Upper lobe of right lung (tissue), 1 donor: ENCODE measurements at regions not wholly inside any gene's neighbourhood (a gene's known extent, or its start where the extent isn't known, plus 50 kb on each side); places are given as distances from the start of the nearest gene placed in this dataset.

Source experiments
- ATAC-seq: fragments of 200-7000 bp; cut with Tn5 transposase; one replicate; pipeline ENCODE4 v1.9.1; 2020; ENCODE audit warnings: mild to moderate bottlenecking, moderate library complexity
- DNase-seq: peaks from one replicate; pipeline ENCODE4 v3.0.0-alpha.2; 2020
- H3K27ac ChIP-seq: fragments of 200-600 bp; one replicate; pipeline ENCODE4 v1.8.0; 2022
- H3K27me3 ChIP-seq: fragments of 200-600 bp; one replicate; pipeline ENCODE4 v1.8.0; 2022; ENCODE audit warnings: mild to moderate bottlenecking
- H3K36me3 ChIP-seq: fragments of 200-600 bp; one replicate; pipeline ENCODE4 v1.8.0; 2022
- H3K4me1 ChIP-seq: fragments of 200-600 bp; one replicate; pipeline ENCODE4 v1.8.0; 2022
- H3K4me3 ChIP-seq: fragments of 200-600 bp; one replicate; pipeline ENCODE4 v1.8.0; 2022; ENCODE audit warnings: mild to moderate bottlenecking
- H3K9me3 ChIP-seq: fragments of 200-600 bp; one replicate; pipeline ENCODE4 v1.8.0; 2022
- intact Hi-C: fragments of 100-400 bp; cut with DNase I; formaldehyde crosslinking; loops from one replicate; pipeline ENCODE4 v1.11.0; 2022
- TF ChIP-seq, protein P1 (sequence below): fragments of 200-600 bp; IDR thresholded peaks from one replicate; pipeline ENCODE4 v1.8.0; 2022; ENCODE audit warnings: antibody characterized with exemption
- donor health status: DM: no; HTN: yes; CAD: no; lungs with severe emphysema.

DNA sequence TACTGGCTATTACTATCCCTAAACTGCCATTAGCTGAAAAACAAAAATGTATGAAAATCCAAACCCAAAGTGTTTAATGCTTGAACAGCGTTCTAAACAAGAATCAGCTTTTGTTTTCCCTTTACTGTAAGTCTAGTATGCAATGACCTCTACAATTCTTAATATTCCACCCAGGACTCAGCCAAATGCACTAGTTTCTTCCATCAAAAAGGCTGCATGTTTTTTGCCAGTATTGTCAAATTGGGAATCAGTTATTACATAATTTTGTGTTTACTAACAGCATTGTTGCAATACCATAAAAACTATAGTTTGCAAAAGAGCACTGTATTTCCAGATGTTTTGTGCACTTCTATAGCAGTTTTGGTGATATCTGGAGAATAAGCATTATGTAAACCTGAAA lies 634.5 kb downstream of the LTN1 start:
- no peak for DNase-seq
- H3K36me3 ChIP-seq, result no peaks in the 10 kb centered on the region
- H3K9me3 ChIP-seq, result no peaks in the 10 kb centered on the region
- H3K4me3 ChIP-seq, result no peak overlapping the region
- intact Hi-C loops, result no loop called here
- TF ChIP-seq, protein P1, sequence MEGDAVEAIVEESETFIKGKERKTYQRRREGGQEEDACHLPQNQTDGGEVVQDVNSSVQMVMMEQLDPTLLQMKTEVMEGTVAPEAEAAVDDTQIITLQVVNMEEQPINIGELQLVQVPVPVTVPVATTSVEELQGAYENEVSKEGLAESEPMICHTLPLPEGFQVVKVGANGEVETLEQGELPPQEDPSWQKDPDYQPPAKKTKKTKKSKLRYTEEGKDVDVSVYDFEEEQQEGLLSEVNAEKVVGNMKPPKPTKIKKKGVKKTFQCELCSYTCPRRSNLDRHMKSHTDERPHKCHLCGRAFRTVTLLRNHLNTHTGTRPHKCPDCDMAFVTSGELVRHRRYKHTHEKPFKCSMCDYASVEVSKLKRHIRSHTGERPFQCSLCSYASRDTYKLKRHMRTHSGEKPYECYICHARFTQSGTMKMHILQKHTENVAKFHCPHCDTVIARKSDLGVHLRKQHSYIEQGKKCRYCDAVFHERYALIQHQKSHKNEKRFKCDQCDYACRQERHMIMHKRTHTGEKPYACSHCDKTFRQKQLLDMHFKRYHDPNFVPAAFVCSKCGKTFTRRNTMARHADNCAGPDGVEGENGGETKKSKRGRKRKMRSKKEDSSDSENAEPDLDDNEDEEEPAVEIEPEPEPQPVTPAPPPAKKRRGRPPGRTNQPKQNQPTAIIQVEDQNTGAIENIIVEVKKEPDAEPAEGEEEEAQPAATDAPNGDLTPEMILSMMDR, result no peak
- H3K4me1 ChIP-seq, result no peaks in the 10 kb centered on the region
- no peak for ATAC-seq
- H3K27me3 ChIP-seq, result no peaks in the 10 kb centered on the region
- no peak overlapping the region for H3K27ac ChIP-seq

DNA sequence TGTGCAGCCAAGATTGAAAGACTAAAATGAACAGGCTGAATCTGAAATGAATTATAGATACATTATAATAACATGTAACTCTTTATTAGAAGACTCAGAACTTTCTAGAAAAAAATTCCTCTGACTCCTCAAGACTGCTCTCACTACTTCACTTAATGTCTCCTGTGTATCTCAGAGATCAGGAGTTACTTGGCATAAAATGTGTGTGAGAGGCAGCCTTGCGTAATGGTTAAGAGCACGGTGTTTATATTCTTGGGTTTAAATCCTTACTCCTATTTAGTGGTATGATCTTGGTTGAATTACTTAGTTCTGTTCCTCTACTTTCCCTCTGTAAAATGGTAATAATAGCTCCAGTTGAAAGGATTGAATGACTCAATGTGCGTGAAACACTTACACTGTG lies 634.9 kb downstream of the LTN1 start:
- Histone ChIP-seq H3K27ac (no peak overlapping the region), H3K4me1 (no peaks in the 10 kb centered on the region), H3K27me3 (no peaks in the 10 kb centered on the region), H3K36me3 (no peaks in the 10 kb centered on the region), H3K9me3 (no peaks in the 10 kb centered on the region), H3K4me3 (no peak overlapping the region)
- DNase-seq, result no peak
- TF ChIP-seq, protein P1, result no peak
- ATAC-seq, result no peak
- intact Hi-C loops, result no loop called here

DNA sequence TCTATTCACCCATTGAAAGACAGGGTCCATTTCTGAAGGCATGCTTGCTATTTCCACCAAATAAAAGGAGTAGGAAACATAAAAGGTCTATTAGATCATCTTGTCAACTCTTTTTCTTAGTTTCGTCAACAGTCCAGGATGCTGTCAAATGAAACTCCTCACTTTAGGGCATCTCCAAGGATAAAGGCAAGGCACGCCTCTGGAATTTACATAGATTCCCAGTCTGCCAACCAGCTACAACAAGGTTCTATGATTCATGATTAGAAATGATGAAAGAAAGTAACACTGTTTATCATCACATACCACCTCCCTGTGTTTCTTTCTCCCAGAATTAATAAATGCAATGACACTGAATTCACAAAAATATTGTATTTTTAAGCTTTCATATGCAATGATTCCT lies 636.3 kb downstream of the LTN1 start:
- no peaks in the 10 kb centered on the region for H3K9me3 ChIP-seq
- intact Hi-C loops, result no loop called here
- ATAC-seq (no peak), DNase-seq (no peak)
- TF ChIP-seq, protein P1, result no peak
- H3K4me1 ChIP-seq, result no peaks in the 10 kb centered on the region
- no peak overlapping the region for H3K27ac ChIP-seq
- no peaks in the 10 kb centered on the region for H3K27me3 ChIP-seq
- H3K36me3 ChIP-seq, result no peaks in the 10 kb centered on the region
- H3K4me3 ChIP-seq, result no peak overlapping the region

DNA sequence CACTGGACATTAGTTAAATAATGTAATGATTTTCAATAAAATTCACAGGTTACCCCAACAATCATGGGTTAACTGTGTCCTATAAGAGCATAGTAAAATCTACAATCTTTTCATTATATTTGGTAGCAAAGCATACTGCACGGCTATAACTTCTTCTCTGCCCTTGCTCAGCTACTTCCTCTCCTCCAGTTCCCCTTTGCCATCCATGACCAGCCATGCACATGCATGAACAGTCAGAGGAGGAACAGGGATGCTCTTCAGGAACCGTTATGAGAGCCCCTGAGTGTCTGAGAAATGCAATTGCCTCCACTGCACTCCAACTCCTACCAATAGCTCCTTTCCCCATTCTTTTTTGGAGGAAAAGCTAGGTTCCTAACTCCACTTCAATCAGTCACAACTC lies 646.7 kb downstream of the LTN1 start:
- H3K4me1 ChIP-seq, result no peaks in the 10 kb centered on the region
- H3K36me3 ChIP-seq, result no peaks in the 10 kb centered on the region
- no peaks in the 10 kb centered on the region for H3K9me3 ChIP-seq
- DNase-seq (no peak), ATAC-seq (peak; percentile 71)
- intact Hi-C loops, result no loop called here
- TF ChIP-seq, protein P1, result no peak
- no peak overlapping the region for H3K27ac ChIP-seq
- no peak overlapping the region for H3K4me3 ChIP-seq
- H3K27me3 ChIP-seq, result no peaks in the 10 kb centered on the region

DNA sequence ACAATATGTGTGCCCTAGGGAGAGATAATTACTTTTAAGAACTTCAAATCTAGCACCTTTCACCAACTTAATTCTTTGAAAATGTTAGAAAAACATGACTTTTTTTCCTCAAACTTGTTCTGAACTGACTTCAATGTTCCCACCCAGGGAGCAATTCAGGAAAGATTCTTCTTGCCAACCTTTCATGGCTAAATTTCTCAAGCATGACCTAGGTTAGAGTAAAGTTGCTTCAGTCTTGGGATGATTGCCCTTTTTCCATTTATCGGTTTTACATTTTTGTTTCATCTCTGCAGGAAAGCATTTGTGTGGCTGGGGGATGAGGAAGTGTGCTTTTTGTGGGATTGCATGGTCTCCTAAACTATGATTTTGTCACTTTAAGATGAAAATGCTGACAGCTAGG lies 647.7 kb downstream of the LTN1 start:
- Histone ChIP-seq H3K27me3 (no peaks in the 10 kb centered on the region), H3K4me1 (no peaks in the 10 kb centered on the region), H3K4me3 (no peak overlapping the region), H3K27ac (no peak overlapping the region), H3K9me3 (no peaks in the 10 kb centered on the region), H3K36me3 (no peaks in the 10 kb centered on the region)
- ATAC-seq (no peak), DNase-seq (no peak)
- intact Hi-C loops, result no loop called here
- TF ChIP-seq, protein P1, result no peak

DNA sequence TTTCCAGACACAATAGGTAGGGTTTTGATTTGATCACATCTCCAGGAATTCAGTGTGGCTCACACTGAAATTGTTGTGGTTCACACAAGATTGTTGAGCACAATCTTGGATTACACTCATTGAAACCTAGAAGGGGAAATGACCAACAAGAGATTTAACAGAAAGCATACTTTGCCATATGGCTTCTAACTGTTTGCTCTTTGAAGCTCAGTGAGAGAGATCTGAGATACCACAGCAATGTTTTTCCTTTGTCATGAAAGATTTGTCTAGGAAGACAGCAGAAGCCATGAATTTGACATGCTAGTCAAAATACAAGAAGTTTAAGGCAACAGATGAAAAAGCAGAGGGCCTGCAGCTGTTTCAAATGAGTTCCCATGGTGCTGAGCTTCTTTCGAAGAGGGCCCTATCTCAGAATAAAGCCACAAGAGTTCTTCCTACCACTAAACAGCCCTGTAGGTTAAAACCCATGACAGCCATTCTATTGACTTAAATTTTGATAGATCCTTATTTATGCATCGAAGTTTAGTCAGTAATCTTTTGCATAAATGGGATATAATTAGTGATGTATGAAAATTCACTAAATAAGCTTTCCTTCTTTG lies 650.4 kb downstream of the LTN1 start:
- Histone ChIP-seq H3K4me1 (peaks cover 4% of the 10 kb centered on the region), H3K27ac (no peak overlapping the region), H3K27me3 (no peaks in the 10 kb centered on the region), H3K36me3 (no peaks in the 10 kb centered on the region), H3K4me3 (no peak overlapping the region), H3K9me3 (no peaks in the 10 kb centered on the region)
- TF ChIP-seq, protein P1, result no peak
- intact Hi-C loops, result no loop called here
- DNase-seq (no peak), ATAC-seq (no peak)
